ENCODE measurements at regions not wholly inside any gene's neighbourhood (a gene's known extent, or its start where the extent isn't known, plus 50 kb on each side); places are given as distances from the start of the nearest gene placed in this dataset.
"Not testable (repeated sequence)": the region's sequence is repeated elsewhere in the genome, so short reads cannot be mapped to it uniquely, and the experiment has no call there.

- no peak for DNase-seq (ENCODE audit: extremely low read depth in 1 of 11, low read depth in 9 of 11, low spot score in 4 of 11)
Observed at GRCh38 chr4:34485252-34485651, 1759.1 kb downstream of the ARAP2 start.

GRCh38 chr4:34486461-34487363 lies 1757.6 kb downstream of the ARAP2 start:
- DNase-seq (ENCODE audit: extremely low read depth in 1 of 11, low read depth in 9 of 11, low spot score in 4 of 11), result no peak

GRCh38 chr4:34492414-34492813 lies 1751.9 kb downstream of the ARAP2 start:
- DNase-seq (ENCODE audit: extremely low read depth in 1 of 11, low read depth in 9 of 11, low spot score in 4 of 11), result no peak

- DNase-seq (ENCODE audit: extremely low read depth in 1 of 11, low read depth in 9 of 11, low spot score in 4 of 11), result no peak
Observed at GRCh38 chr4:34502086-34502485, 1742.2 kb downstream of the ARAP2 start.

- not testable (repeated sequence) for DNase-seq (ENCODE audit: extremely low read depth in 1 of 11, low read depth in 9 of 11, low spot score in 4 of 11)
Observed at GRCh38 chr4:34504731-34505130, 1739.6 kb downstream of the ARAP2 start.

- DNase-seq (ENCODE audit: extremely low read depth in 1 of 11, low read depth in 9 of 11, low spot score in 4 of 11), result not testable (repeated sequence)
Observed at GRCh38 chr4:34506511-34507092, 1737.7 kb downstream of the ARAP2 start.

- DNase-seq (ENCODE audit: extremely low read depth in 1 of 11, low read depth in 9 of 11, low spot score in 4 of 11), result no peak
Observed at GRCh38 chr4:34512616-34513015, 1731.7 kb downstream of the ARAP2 start.

GRCh38 chr4:34516524-34516923 lies 1727.8 kb downstream of the ARAP2 start:
- DNase-seq (ENCODE audit: extremely low read depth in 1 of 11, low read depth in 9 of 11, low spot score in 4 of 11), result no peak

GRCh38 chr4:34534916-34535315 lies 1709.4 kb downstream of the ARAP2 start:
- no peak for DNase-seq (ENCODE audit: extremely low read depth in 1 of 11, low read depth in 9 of 11, low spot score in 4 of 11)

- peak in 1 of 11 donors; percentile 2 for DNase-seq (ENCODE audit: extremely low read depth in 1 of 11, low read depth in 9 of 11, low spot score in 4 of 11)
Observed at GRCh38 chr4:34566091-34566490, 1678.2 kb downstream of the ARAP2 start.

- DNase-seq (ENCODE audit: extremely low read depth in 1 of 11, low read depth in 9 of 11, low spot score in 4 of 11), result no peak
Observed at GRCh38 chr4:34572026-34572425, 1672.3 kb downstream of the ARAP2 start.

- no peak for DNase-seq (ENCODE audit: extremely low read depth in 1 of 11, low read depth in 9 of 11, low spot score in 4 of 11)
Observed at GRCh38 chr4:34615315-34615714, 1629.0 kb downstream of the ARAP2 start.

GRCh38 chr4:34619531-34620162 lies 1624.7 kb downstream of the ARAP2 start:
- peak in 10 of 11 donors; percentile 7 to 61 (median 16) for DNase-seq (ENCODE audit: extremely low read depth in 1 of 11, low read depth in 9 of 11, low spot score in 4 of 11)

GRCh38 chr4:34628471-34628870 lies 1615.8 kb downstream of the ARAP2 start:
- no peak for DNase-seq (ENCODE audit: extremely low read depth in 1 of 11, low read depth in 9 of 11, low spot score in 4 of 11)

- no peak for DNase-seq (ENCODE audit: extremely low read depth in 1 of 11, low read depth in 9 of 11, low spot score in 4 of 11)
Observed at GRCh38 chr4:34629451-34629850, 1614.9 kb downstream of the ARAP2 start.

GRCh38 chr4:34633241-34633640 lies 1611.1 kb downstream of the ARAP2 start:
- no peak for DNase-seq (ENCODE audit: extremely low read depth in 1 of 11, low read depth in 9 of 11, low spot score in 4 of 11)

GRCh38 chr4:34636623-34637022 lies 1607.7 kb downstream of the ARAP2 start:
- no peak for DNase-seq (ENCODE audit: extremely low read depth in 1 of 11, low read depth in 9 of 11, low spot score in 4 of 11)

GRCh38 chr4:34643476-34643875 lies 1600.8 kb downstream of the ARAP2 start:
- DNase-seq (ENCODE audit: extremely low read depth in 1 of 11, low read depth in 9 of 11, low spot score in 4 of 11), result no peak

- no peak for DNase-seq (ENCODE audit: extremely low read depth in 1 of 11, low read depth in 9 of 11, low spot score in 4 of 11)
Observed at GRCh38 chr4:34644579-34645115, 1599.7 kb downstream of the ARAP2 start.

GRCh38 chr4:34649716-34650115 lies 1594.6 kb downstream of the ARAP2 start:
- no peak for DNase-seq (ENCODE audit: extremely low read depth in 1 of 11, low read depth in 9 of 11, low spot score in 4 of 11)
